WTC11 (cell line): ENCODE measurements at regions not wholly inside any gene's neighbourhood (a gene's known extent, or its start where the extent isn't known, plus 50 kb on each side); places are given as distances from the start of the nearest gene placed in this dataset.

Experiments used
- ATAC-seq: fragments of 200-7000 bp; cut with Tn5 transposase; 2 replicates; pipeline ENCODE4 v1.10.0; 2021; ENCODE audit warnings: mild to moderate bottlenecking, moderate library complexity
- CTCF ChIA-PET: fragments of 300-600 bp; sonication (Branson Sonifier 250); formaldehyde crosslinking; loops from one replicate; lab custom pipeline; 2021; ENCODE audit warnings: antibody characterized with exemption; lab: Charles Lee
- POLR2A ChIA-PET: fragments of 350-600 bp; sonication (Branson Sonifier 250); formaldehyde crosslinking; loops from one replicate; lab custom pipeline; 2021; ENCODE audit warnings: antibody characterized with exemption; lab: Charles Lee
- DNase-seq: peaks from one replicate; pipeline ENCODE4 v3.0.0; 2021; ENCODE audit warnings: low spot score
- H3K27ac Mint-ChIP-seq: 2 replicates; pipeline ENCODE4 v1.8.0; 2021; ENCODE audit warnings: mixed read lengths
- H3K27me3 Mint-ChIP-seq: 2 replicates; pipeline ENCODE4 v1.8.0; 2021; ENCODE audit warnings: low read depth, mild to moderate bottlenecking, moderate library complexity, mixed read lengths
- H3K36me3 Mint-ChIP-seq: 2 replicates; pipeline ENCODE4 v1.8.0; 2021; ENCODE audit warnings: mixed read lengths
- H3K4me1 Mint-ChIP-seq: 2 replicates; pipeline ENCODE4 v1.8.0; 2022; ENCODE audit warnings: mixed read lengths
- H3K4me3 Mint-ChIP-seq: 2 replicates; pipeline ENCODE4 v1.8.0; 2021; ENCODE audit warnings: mild to moderate bottlenecking, moderate library complexity, mixed read lengths
- H3K9me3 Mint-ChIP-seq: 2 replicates; pipeline ENCODE4 v1.8.0; 2021; ENCODE audit warnings: mixed read lengths
- ARID4B ChIP-seq: sonication (generic); formaldehyde crosslinking; IDR thresholded peaks from 2 replicates; pipeline ENCODE4 v1.8.0; 2023; ENCODE audit warnings: missing genetic modification reagents, mild to moderate bottlenecking, borderline replicate concordance
- ATF3 ChIP-seq: sonication (generic); formaldehyde crosslinking; conservative IDR thresholded peaks from 2 replicates; pipeline ENCODE4 v1.8.1; 2022; ENCODE audit warnings: mild to moderate bottlenecking, missing genetic modification reagents
- ATF6 ChIP-seq: sonication (generic); formaldehyde crosslinking; IDR thresholded peaks from 2 replicates; pipeline ENCODE4 v1.8.1; 2023; ENCODE audit warnings: mild to moderate bottlenecking, missing genetic modification reagents
- E2F1 ChIP-seq: sonication (generic); formaldehyde crosslinking; IDR thresholded peaks from 2 replicates; pipeline ENCODE4 v1.8.0; 2022; ENCODE audit warnings: mild to moderate bottlenecking, missing genetic modification reagents
- ELF4 ChIP-seq: sonication (generic); formaldehyde crosslinking; IDR thresholded peaks from 2 replicates; pipeline ENCODE4 v1.8.1; 2022; ENCODE audit warnings: low read depth, mild to moderate bottlenecking, moderate library complexity, missing genetic modification reagents
- EMX1 ChIP-seq: fragments of 250-450 bp; sonication (Bioruptor Pico); IDR thresholded peaks from 2 replicates; pipeline ENCODE4 v1.8.0; 2021; ENCODE audit warnings: mild to moderate bottlenecking
- FOXJ3 ChIP-seq: sonication (generic); formaldehyde crosslinking; IDR thresholded peaks from 2 replicates; pipeline ENCODE4 v1.9.0; 2021; ENCODE audit warnings: missing genetic modification reagents, mild to moderate bottlenecking, borderline replicate concordance
- GRHL2 ChIP-seq: fragments of 250-450 bp; sonication (Bioruptor Pico); IDR thresholded peaks from 2 replicates; pipeline ENCODE4 v1.8.0; 2022; ENCODE audit warnings: mild to moderate bottlenecking, moderate library complexity; ENCODE audit not compliant: insufficient replicate concordance, severe bottlenecking
- GTF2I ChIP-seq: fragments of 250-450 bp; sonication (Bioruptor Pico); conservative IDR thresholded peaks from 2 replicates; pipeline ENCODE4 v1.4.0; 2021; ENCODE audit warnings: mild to moderate bottlenecking
- JAZF1 ChIP-seq: fragments of 250-450 bp; sonication (Bioruptor Pico); IDR thresholded peaks from 2 replicates; pipeline ENCODE4 v1.9.0; 2021; ENCODE audit warnings: moderate library complexity, mild to moderate bottlenecking, inconsistent platforms
- MAX ChIP-seq: sonication (generic); formaldehyde crosslinking; IDR thresholded peaks from 2 replicates; pipeline ENCODE4 v1.8.0; 2022; ENCODE audit warnings: mild to moderate bottlenecking, missing genetic modification reagents
- NR3C1 ChIP-seq: sonication (generic); formaldehyde crosslinking; conservative IDR thresholded peaks from 2 replicates; pipeline ENCODE4 v1.8.1; 2023; ENCODE audit warnings: low read depth, mild to moderate bottlenecking, missing genetic modification reagents
- RORB ChIP-seq: fragments of 250-450 bp; sonication (Bioruptor Pico); IDR thresholded peaks from 2 replicates; pipeline ENCODE4 v1.9.0; 2021; ENCODE audit warnings: mild to moderate bottlenecking
- USF2 ChIP-seq: sonication (generic); formaldehyde crosslinking; IDR thresholded peaks from 2 replicates; pipeline ENCODE4 v1.8.1; 2023; ENCODE audit warnings: mild to moderate bottlenecking, missing genetic modification reagents, moderate library complexity
- ZBTB43 ChIP-seq: sonication (generic); formaldehyde crosslinking; IDR thresholded peaks from 2 replicates; pipeline ENCODE4 v1.8.1; 2023; ENCODE audit warnings: mild to moderate bottlenecking, missing genetic modification reagents
- ZNF232 ChIP-seq: sonication (generic); formaldehyde crosslinking; IDR thresholded peaks from 2 replicates; pipeline ENCODE4 v1.8.0; 2022; ENCODE audit warnings: mild to moderate bottlenecking, missing genetic modification reagents
- ZNF425 ChIP-seq: fragments of 250-450 bp; sonication (Bioruptor Pico); conservative IDR thresholded peaks from 2 replicates; pipeline ENCODE4 v1.9.0; 2021; ENCODE audit warnings: mild to moderate bottlenecking

- H3K27me3 Mint-ChIP-seq: no peaks in the 10 kb centered on the region
- CTCF ChIA-PET: interaction anchor here (0.6 kb wide), 1 partner anchor 61 kb away, joined by 5 read pairs; no protein-coding TSS in a partner anchor
- no peaks in the 10 kb centered on the region for H3K36me3 Mint-ChIP-seq
Observed at GRCh38 chr6:134752445-134752844, 197.5 kb downstream of the ALDH8A1 start.

GRCh38 chr6:134750669-134751068, 199.2 kb downstream of the ALDH8A1 start:
- ATAC-seq (no peak), DNase-seq (no peak)
- H3K36me3 Mint-ChIP-seq: no peaks in the 10 kb centered on the region
- no peak overlapping the region for H3K4me3 Mint-ChIP-seq
- no peak overlapping the region; the same call in 1 of the 2 replicates for H3K27ac Mint-ChIP-seq
- peaks cover 4% of the 10 kb centered on the region for H3K9me3 Mint-ChIP-seq
- CTCF ChIA-PET: no interaction called here
- TF ChIP-seq EMX1 (CRISPR knock-in tag) (no peak), MAX (CRISPR knock-in tag) (no peak), USF2 (CRISPR knock-in tag) (no peak), FOXJ3 (CRISPR knock-in tag) (no peak), ATF6 (CRISPR knock-in tag) (no peak), ZNF425 (CRISPR knock-in tag) (no peak), GRHL2 (CRISPR knock-in tag) (no peak)
- POLR2A ChIA-PET: no interaction called here
- H3K27me3 Mint-ChIP-seq: no peaks in the 10 kb centered on the region
- H3K4me1 Mint-ChIP-seq: no peaks in the 10 kb centered on the region

More at GRCh38 chr6:134752445-134752844, 197.5 kb downstream of the ALDH8A1 start:
- Mint-ChIP-seq H3K4me3 (no peak overlapping the region), H3K9me3 (peaks cover under 1% of the 10 kb centered on the region; the same call in 1 of the 2 replicates), H3K27ac (no peak overlapping the region), H3K4me1 (peaks cover 10% of the 10 kb centered on the region)
- POLR2A ChIA-PET: no interaction called here
- DNase-seq: no peak
- TF ChIP-seq RORB: no peak
- no peak for TF ChIP-seq EMX1 (CRISPR knock-in tag)
- no peak for TF ChIP-seq JAZF1
- TF ChIP-seq ELF4 (CRISPR knock-in tag): no peak
- ATAC-seq: no peak

GRCh38 chr6:134748484-134748883, 201.4 kb downstream of the ALDH8A1 start:
- H3K27me3 Mint-ChIP-seq: no peaks in the 10 kb centered on the region
- ChIA-PET CTCF (no interaction called here), POLR2A (no interaction called here)
- no peak for ATAC-seq
- no peak overlapping the region for H3K27ac Mint-ChIP-seq
- H3K9me3 Mint-ChIP-seq: peaks cover 4% of the 10 kb centered on the region
- no peak for DNase-seq
- peaks cover 4% of the 10 kb centered on the region; the same call in 1 of the 2 replicates for H3K4me1 Mint-ChIP-seq
- no peaks in the 10 kb centered on the region for H3K36me3 Mint-ChIP-seq
- no peak overlapping the region for H3K4me3 Mint-ChIP-seq
- TF ChIP-seq RORB (no peak), NR3C1 (CRISPR knock-in tag) (no peak), FOXJ3 (CRISPR knock-in tag) (no peak), ARID4B (CRISPR knock-in tag) (no peak), GTF2I (CRISPR knock-in tag) (no peak), ZNF232 (CRISPR knock-in tag) (no peak), ATF3 (CRISPR knock-in tag) (no peak), USF2 (CRISPR knock-in tag) (no peak), E2F1 (CRISPR knock-in tag) (no peak), ZBTB43 (CRISPR knock-in tag) (no peak)
